ENCODE measurements at regions not wholly inside any gene's neighbourhood (a gene's known extent, or its start where the extent isn't known, plus 50 kb on each side); places are given as distances from the start of the nearest gene placed in this dataset.

- peaks cover 16% of the 10 kb centered on the region for H3K27me3 Mint-ChIP-seq
- no peaks in the 10 kb centered on the region for H3K9me3 Mint-ChIP-seq
- no peaks in the 10 kb centered on the region for H3K36me3 Mint-ChIP-seq
- TF ChIP-seq, protein P1, sequence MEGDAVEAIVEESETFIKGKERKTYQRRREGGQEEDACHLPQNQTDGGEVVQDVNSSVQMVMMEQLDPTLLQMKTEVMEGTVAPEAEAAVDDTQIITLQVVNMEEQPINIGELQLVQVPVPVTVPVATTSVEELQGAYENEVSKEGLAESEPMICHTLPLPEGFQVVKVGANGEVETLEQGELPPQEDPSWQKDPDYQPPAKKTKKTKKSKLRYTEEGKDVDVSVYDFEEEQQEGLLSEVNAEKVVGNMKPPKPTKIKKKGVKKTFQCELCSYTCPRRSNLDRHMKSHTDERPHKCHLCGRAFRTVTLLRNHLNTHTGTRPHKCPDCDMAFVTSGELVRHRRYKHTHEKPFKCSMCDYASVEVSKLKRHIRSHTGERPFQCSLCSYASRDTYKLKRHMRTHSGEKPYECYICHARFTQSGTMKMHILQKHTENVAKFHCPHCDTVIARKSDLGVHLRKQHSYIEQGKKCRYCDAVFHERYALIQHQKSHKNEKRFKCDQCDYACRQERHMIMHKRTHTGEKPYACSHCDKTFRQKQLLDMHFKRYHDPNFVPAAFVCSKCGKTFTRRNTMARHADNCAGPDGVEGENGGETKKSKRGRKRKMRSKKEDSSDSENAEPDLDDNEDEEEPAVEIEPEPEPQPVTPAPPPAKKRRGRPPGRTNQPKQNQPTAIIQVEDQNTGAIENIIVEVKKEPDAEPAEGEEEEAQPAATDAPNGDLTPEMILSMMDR (conservative IDR thresholded peaks at IDR 0.05), result no peak
- no peak for DNase-seq (ENCODE audit: extremely low spot score, unreplicated experiment)
- peak overlapping the region; percentile 39 for H3K27ac Mint-ChIP-seq
- no peak overlapping the region for H3K4me3 Mint-ChIP-seq
- H3K4me1 Mint-ChIP-seq (ENCODE audit: unreplicated experiment), result peaks cover 18% of the 10 kb centered on the region
These were observed 106.8 kb downstream of the HHIPL2 start for GRCh38 chr1:222441066-222441465.

DNA sequence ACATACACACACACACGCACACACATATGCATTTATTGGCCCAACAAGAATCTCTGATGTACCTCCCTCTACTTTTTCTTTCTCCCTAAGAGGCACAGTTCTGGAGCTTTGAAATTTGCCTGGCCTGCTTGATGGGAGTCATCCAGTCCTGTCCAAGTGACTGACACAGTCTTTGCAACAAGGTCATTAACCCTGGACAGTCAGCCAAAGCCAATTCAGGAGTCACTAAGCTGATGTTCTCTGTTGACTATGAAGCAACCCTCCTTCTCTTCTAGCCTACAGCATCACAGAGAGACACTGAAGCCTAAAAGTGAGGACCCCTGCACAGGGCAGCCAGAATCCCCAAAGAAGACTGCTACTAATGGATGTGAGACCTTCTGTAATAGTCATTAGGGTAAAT lies 123.1 kb downstream of the HHIPL2 start:
- H3K36me3 Mint-ChIP-seq, result no peaks in the 10 kb centered on the region
- peaks cover 8% of the 10 kb centered on the region for H3K27me3 Mint-ChIP-seq
- no peak for DNase-seq (ENCODE audit: extremely low spot score, unreplicated experiment)
- TF ChIP-seq, protein P1 (conservative IDR thresholded peaks at IDR 0.05), result no peak
- no peaks in the 10 kb centered on the region for H3K4me1 Mint-ChIP-seq (ENCODE audit: unreplicated experiment)
- H3K27ac Mint-ChIP-seq, result no peak overlapping the region
- H3K4me3 Mint-ChIP-seq, result no peak overlapping the region
- no peaks in the 10 kb centered on the region for H3K9me3 Mint-ChIP-seq

- no peaks in the 10 kb centered on the region for H3K36me3 Mint-ChIP-seq
- no peaks in the 10 kb centered on the region for H3K9me3 Mint-ChIP-seq
- peaks cover 14% of the 10 kb centered on the region for H3K27me3 Mint-ChIP-seq
- TF ChIP-seq, protein P1 (conservative IDR thresholded peaks at IDR 0.05), result no peak
- no peaks in the 10 kb centered on the region for H3K4me1 Mint-ChIP-seq (ENCODE audit: unreplicated experiment)
- DNase-seq (ENCODE audit: extremely low spot score, unreplicated experiment), result no peak
- H3K27ac Mint-ChIP-seq, result no peak overlapping the region
- H3K4me3 Mint-ChIP-seq, result no peak overlapping the region
These were observed 126.5 kb downstream of the HHIPL2 start for GRCh38 chr1:222421380-222421779.

- no peak overlapping the region for H3K4me3 Mint-ChIP-seq
- DNase-seq (ENCODE audit: extremely low spot score, unreplicated experiment), result no peak
- H3K27ac Mint-ChIP-seq, result no peak overlapping the region
- TF ChIP-seq, protein P1 (conservative IDR thresholded peaks at IDR 0.05), result no peak
- H3K36me3 Mint-ChIP-seq, result no peaks in the 10 kb centered on the region
- no peaks in the 10 kb centered on the region for H3K4me1 Mint-ChIP-seq (ENCODE audit: unreplicated experiment)
- H3K9me3 Mint-ChIP-seq, result no peaks in the 10 kb centered on the region
- peaks cover 14% of the 10 kb centered on the region for H3K27me3 Mint-ChIP-seq
These were observed 127.3 kb downstream of the HHIPL2 start for GRCh38 chr1:222420633-222421032.

DNA sequence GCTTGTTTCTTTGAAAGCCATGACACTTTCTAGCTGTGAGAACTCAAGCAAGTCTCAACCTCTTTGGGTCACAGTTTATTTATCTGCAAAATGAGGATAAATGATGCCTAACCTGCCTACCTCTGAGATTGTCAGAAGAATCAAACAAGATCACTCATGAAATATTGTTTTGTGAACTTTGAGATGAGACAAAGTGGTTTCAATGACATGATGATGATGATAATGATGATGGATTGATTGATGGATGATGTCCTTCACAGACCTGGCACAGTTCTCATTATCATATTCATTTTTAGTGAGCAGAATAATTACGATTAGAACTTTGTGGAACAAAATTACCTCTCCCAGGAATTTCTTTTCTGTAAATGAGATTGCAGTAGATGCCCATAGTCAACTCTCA lies 129.2 kb downstream of the HHIPL2 start:
- H3K9me3 Mint-ChIP-seq, result no peaks in the 10 kb centered on the region
- H3K27ac Mint-ChIP-seq, result no peak overlapping the region
- TF ChIP-seq, protein P1 (conservative IDR thresholded peaks at IDR 0.05), result no peak
- H3K36me3 Mint-ChIP-seq, result no peaks in the 10 kb centered on the region
- DNase-seq (ENCODE audit: extremely low spot score, unreplicated experiment), result no peak
- no peaks in the 10 kb centered on the region for H3K4me1 Mint-ChIP-seq (ENCODE audit: unreplicated experiment)
- H3K27me3 Mint-ChIP-seq, result peaks cover 14% of the 10 kb centered on the region
- H3K4me3 Mint-ChIP-seq, result no peak overlapping the region

GRCh38 chr1:222417264-222417663 lies 130.6 kb downstream of the HHIPL2 start:
- no peak overlapping the region for H3K4me3 Mint-ChIP-seq
- no peaks in the 10 kb centered on the region for H3K9me3 Mint-ChIP-seq
- no peaks in the 10 kb centered on the region for H3K36me3 Mint-ChIP-seq
- TF ChIP-seq, protein P1 (conservative IDR thresholded peaks at IDR 0.05), result no peak
- H3K4me1 Mint-ChIP-seq (ENCODE audit: unreplicated experiment), result no peaks in the 10 kb centered on the region
- H3K27ac Mint-ChIP-seq, result no peak overlapping the region
- no peak for DNase-seq (ENCODE audit: extremely low spot score, unreplicated experiment)
- H3K27me3 Mint-ChIP-seq, result peaks cover 13% of the 10 kb centered on the region
